Astrocyte of the cerebellum (primary cell): ENCODE measurements at regions not wholly inside any gene's neighbourhood (a gene's known extent, or its start where the extent isn't known, plus 50 kb on each side); places are given as distances from the start of the nearest gene placed in this dataset.

Experiments
- DNase-seq: peaks from one replicate; pipeline ENCODE4 v3.0.0-alpha.2; 2011; ENCODE audit warnings: low read depth
- H3K4me3 ChIP-seq: 2 replicates; pipeline ENCODE4 v1.5.1; 2011; ENCODE audit warnings: mild to moderate bottlenecking, low read depth, low read length, moderate library complexity
- CTCF ChIP-seq: IDR thresholded peaks from 2 replicates; pipeline ENCODE4 v1.5.1; 2012; ENCODE audit warnings: low read length, low read depth, moderate library complexity, mild to moderate bottlenecking; ENCODE audit errors: missing control alignments
- in situ Hi-C: cut with HindIII; loops from 2 replicates; pipeline ENCODE4 v1.10.0; 2017; ENCODE audit warnings: low sequenced_read_pairs

GRCh38 chr15:93241696-93242585 lies 152.9 kb upstream of the RGMA start:
- no peak overlapping the region for H3K4me3 ChIP-seq
- in situ Hi-C loops, result no loop called here
- TF ChIP-seq CTCF, result no peak
- no peak for DNase-seq

GRCh38 chr15:93239993-93240392 lies 151.0 kb upstream of the RGMA start:
- TF ChIP-seq CTCF, result no peak
- H3K4me3 ChIP-seq, result no peak overlapping the region
- DNase-seq, result no peak
- in situ Hi-C loops, result no loop called here

GRCh38 chr15:93239591-93239990 lies 150.6 kb upstream of the RGMA start:
- TF ChIP-seq CTCF, result no peak
- no peak overlapping the region for H3K4me3 ChIP-seq
- no peak for DNase-seq
- in situ Hi-C loops, result no loop called here

- H3K4me3 ChIP-seq, result no peak overlapping the region
- in situ Hi-C loops, result no loop called here
- DNase-seq, result no peak
- no peak for TF ChIP-seq CTCF
Measured at GRCh38 chr15:93238641-93239040, 149.6 kb upstream of the RGMA start.

GRCh38 chr15:93235926-93236780 lies 147.1 kb upstream of the RGMA start:
- no peak for DNase-seq
- in situ Hi-C loops, result no loop called here
- no peak overlapping the region for H3K4me3 ChIP-seq
- no peak for TF ChIP-seq CTCF

GRCh38 chr15:93235269-93235668 lies 146.3 kb upstream of the RGMA start:
- in situ Hi-C loops, result no loop called here
- no peak for TF ChIP-seq CTCF
- H3K4me3 ChIP-seq, result no peak overlapping the region
- DNase-seq, result no peak
